ENCODE measurements at regions not wholly inside any gene's neighbourhood (a gene's known extent, or its start where the extent isn't known, plus 50 kb on each side); places are given as distances from the start of the nearest gene placed in this dataset.

GRCh38 chr3:164458986-164459385, 619.3 kb downstream of the SI start:
- TF ChIP-seq CTCF (IDR thresholded peaks at IDR 0.05; ENCODE audit: low read depth, low read length, poor library complexity, severe bottlenecking) (no peak), EZH2phosphoT487 (IDR thresholded peaks at IDR 0.05; ENCODE audit: borderline replicate concordance, low read length) (no peak)

Data from DOHH2 (cell line).